ENCODE measurements at regions not wholly inside any gene's neighbourhood (a gene's known extent, or its start where the extent isn't known, plus 50 kb on each side); places are given as distances from the start of the nearest gene placed in this dataset.
"Not testable (repeated sequence)": the region's sequence is repeated elsewhere in the genome, so short reads cannot be mapped to it uniquely, and the experiment has no call there.

DNA sequence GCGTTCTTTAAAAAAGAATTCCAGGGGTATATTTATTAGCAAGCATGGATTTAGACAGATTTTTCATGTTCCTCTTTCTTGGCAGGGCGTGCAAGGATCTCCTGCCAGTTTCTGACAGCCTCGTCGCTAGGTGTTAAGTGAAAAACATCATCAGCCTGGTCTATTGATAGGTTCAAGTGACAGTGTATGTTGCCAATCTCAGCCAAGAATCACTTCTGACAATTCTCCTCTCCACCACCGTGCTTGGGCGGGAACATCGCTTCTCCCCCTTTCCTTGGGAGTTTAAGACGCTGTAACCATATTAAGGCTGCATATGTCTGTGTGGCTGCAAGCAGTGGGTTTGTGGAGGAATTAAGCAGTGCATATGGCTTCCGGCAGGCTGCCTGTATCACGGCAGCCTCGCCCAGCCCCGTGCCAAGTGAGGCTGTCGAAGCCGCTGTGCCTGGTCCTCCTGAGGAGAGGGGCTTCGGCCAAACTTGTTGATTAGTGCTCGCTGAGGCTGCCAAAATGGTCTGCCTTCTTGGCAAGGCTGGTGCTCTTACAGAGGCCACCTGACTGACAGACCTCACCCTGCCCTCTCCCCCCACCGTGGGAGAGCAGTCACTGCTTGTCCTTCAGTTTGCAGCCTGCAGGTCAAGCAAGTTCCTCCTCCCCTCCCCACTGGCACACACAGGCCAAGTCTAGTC is 132.2 kb upstream of the MPHOSPH6 start:
- H3K36me3 Mint-ChIP-seq (ENCODE audit: low read depth) = no peaks in the 10 kb centered on the region
- no peak overlapping the region for H3K4me3 Mint-ChIP-seq
- no peaks in the 10 kb centered on the region for H3K9me3 Mint-ChIP-seq
- H3K27ac Mint-ChIP-seq = no peak overlapping the region
- peaks cover 1% of the 10 kb centered on the region for H3K27me3 Mint-ChIP-seq
- H3K4me1 Mint-ChIP-seq (ENCODE audit: low read depth) = no peaks in the 10 kb centered on the region
- intact Hi-C loops (cut with micrococcal nuclease) = no loop called here

DNA sequence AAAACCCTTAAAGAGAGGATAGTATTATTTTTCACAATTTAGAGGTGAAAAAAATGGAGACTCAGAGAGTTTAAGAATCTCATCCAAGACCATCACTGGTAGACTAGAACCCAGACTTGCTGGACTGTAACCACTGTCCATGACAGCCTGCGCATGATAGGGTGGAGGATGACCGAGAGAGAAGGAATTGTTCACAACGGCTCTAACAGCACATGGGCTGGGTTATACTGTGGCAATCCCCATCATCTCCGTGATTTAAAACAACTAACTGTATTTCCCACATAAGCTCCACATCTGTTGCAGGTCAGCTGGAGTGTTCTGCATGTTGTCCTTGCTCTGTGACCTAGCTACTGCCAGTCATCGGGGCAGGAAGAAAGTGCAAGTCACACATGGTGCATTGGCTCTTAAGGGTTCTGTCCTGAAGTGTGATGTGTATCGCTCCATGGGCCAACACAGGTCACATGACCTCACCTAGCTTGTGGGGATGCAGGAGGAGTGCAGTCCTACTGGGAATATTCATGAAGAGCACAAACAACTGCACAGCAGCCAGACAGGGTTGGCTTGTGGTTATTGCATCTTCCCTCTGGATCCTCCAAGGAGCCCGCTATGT is 131.2 kb upstream of the MPHOSPH6 start:
- H3K36me3 Mint-ChIP-seq (ENCODE audit: low read depth) = no peaks in the 10 kb centered on the region
- no peak overlapping the region for H3K27ac Mint-ChIP-seq
- intact Hi-C loops (cut with micrococcal nuclease) = no loop called here
- H3K27me3 Mint-ChIP-seq = peaks cover 1% of the 10 kb centered on the region
- no peak overlapping the region for H3K4me3 Mint-ChIP-seq
- no peaks in the 10 kb centered on the region for H3K4me1 Mint-ChIP-seq (ENCODE audit: low read depth)
- H3K9me3 Mint-ChIP-seq = no peaks in the 10 kb centered on the region

- no peak overlapping the region for H3K27ac Mint-ChIP-seq
- no peaks in the 10 kb centered on the region for H3K9me3 Mint-ChIP-seq
- no peaks in the 10 kb centered on the region for H3K36me3 Mint-ChIP-seq (ENCODE audit: low read depth)
- peaks cover 1% of the 10 kb centered on the region for H3K27me3 Mint-ChIP-seq
- no peak overlapping the region for H3K4me3 Mint-ChIP-seq
- H3K4me1 Mint-ChIP-seq (ENCODE audit: low read depth) = no peaks in the 10 kb centered on the region
- intact Hi-C loops (cut with micrococcal nuclease) = no loop called here
These were observed 130.4 kb upstream of the MPHOSPH6 start for GRCh38 chr16:82300374-82300951.

DNA sequence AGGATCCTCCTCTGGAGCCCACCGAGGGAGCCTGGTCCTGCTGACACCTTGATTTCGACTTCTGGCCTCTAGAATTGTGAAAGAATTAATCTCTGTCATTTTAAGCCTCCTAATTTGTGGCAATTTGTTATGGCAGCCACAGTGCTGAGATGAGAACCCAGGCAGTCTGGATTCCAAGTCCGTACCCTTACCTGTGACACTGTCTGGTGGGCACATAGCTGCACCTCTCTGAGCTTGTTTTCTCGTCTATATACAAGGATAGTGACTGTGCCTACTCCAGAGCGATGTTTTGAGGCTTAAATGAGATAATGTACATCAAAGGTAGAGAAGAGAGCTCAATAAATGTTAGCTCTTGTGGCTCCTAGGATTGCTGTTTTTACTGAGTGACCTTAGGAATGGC is 128.4 kb upstream of the MPHOSPH6 start:
- Mint-ChIP-seq H3K4me3 (no peak overlapping the region), H3K4me1 (ENCODE audit: low read depth) (no peaks in the 10 kb centered on the region), H3K27ac (no peak overlapping the region), H3K27me3 (peaks cover 3% of the 10 kb centered on the region), H3K9me3 (no peaks in the 10 kb centered on the region), H3K36me3 (ENCODE audit: low read depth) (no peaks in the 10 kb centered on the region)
- intact Hi-C loops (cut with micrococcal nuclease) = no loop called here

DNA sequence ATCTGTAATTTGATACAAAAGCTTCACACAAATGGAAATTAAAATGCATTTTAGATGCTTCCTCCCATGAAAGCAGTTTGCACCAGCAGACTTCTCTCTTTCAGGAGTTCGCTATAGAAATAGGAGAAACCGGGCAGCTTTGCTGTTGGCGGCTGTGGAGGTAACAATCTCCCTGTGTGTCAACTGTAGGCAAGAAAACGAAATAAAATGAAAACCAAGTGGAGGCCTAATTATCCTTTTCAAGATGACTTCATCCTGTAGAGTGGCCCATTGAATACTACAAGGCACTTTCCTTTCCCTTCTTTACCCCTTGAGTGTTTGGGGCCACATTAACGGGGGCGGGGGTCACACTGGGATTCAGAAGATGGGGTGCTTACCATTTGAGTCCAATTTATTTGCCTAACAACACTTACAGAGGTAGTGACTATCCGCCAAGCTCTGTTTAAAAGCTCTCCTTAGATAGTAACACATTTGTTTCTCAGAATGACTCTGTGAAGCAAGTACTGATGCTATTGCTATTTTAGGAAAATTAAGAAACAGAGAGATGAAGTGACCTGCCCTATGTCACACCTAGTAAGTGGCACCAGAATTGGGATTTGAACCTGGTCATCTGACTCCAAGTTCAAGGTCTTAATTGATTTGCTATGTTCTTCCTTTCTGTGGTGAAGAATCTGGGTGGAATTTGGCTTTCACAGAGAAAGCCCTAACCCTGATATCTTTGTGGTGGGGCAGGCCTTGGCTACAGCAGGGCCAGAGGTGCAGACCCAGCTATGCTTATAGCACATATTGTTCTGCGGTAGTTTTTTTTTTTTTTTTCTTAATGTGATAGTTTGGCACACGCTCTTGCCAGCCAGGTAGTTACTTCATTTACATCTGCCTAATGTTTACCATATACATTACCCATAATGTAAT is 125.5 kb upstream of the MPHOSPH6 start:
- Mint-ChIP-seq H3K27me3 (peaks cover 7% of the 10 kb centered on the region), H3K9me3 (no peaks in the 10 kb centered on the region), H3K36me3 (ENCODE audit: low read depth) (no peaks in the 10 kb centered on the region), H3K27ac (no peak overlapping the region), H3K4me3 (no peak overlapping the region), H3K4me1 (ENCODE audit: low read depth) (no peaks in the 10 kb centered on the region)
- intact Hi-C loops (cut with micrococcal nuclease) = no loop called here

DNA sequence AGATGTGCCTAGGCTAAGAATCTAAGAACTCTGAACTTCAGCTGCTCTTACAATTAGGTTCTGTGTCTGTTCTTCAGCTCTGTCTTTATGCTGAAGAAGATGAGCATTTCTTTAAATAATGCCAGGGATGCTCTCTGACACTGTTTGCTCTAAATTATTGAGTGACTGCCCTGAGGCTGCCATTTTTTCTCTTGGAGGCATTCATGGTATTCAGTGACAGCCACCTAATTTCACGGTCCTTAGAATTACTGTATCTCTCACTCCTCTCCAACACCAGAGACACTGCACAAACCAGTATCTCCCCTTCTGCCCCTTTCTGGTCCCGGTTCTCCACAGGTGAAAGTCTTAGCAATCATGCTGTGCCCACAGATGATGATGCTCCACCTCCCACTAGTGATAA is 123.6 kb upstream of the MPHOSPH6 start:
- Mint-ChIP-seq H3K4me1 (ENCODE audit: low read depth) (no peaks in the 10 kb centered on the region), H3K36me3 (ENCODE audit: low read depth) (no peaks in the 10 kb centered on the region), H3K27ac (no peak overlapping the region), H3K4me3 (no peak overlapping the region), H3K9me3 (no peaks in the 10 kb centered on the region), H3K27me3 (peaks cover 9% of the 10 kb centered on the region)
- intact Hi-C loops (cut with micrococcal nuclease) = no loop called here

DNA sequence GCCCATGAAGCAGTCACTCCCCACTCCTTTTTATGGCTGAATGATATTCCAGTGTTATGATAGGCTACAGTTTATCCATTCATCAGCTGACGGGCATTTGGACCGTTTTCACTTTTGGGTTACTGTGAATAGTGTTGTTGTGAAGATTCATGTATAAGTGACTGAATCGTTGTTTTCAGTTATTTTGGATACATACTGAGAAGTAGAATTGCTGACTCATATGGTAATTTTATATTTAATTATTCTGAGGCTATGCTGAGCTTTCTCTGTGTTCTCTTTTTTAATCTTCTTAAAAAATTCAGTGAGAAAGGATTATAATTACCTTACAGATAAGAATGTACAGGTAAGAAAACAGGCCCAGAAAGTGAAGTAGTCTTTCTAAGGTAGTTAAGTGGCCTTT is 117.9 kb upstream of the MPHOSPH6 start:
- Mint-ChIP-seq H3K27me3 (peaks cover 3% of the 10 kb centered on the region), H3K4me1 (ENCODE audit: low read depth) (peaks cover 4% of the 10 kb centered on the region), H3K9me3 (no peaks in the 10 kb centered on the region)

DNA sequence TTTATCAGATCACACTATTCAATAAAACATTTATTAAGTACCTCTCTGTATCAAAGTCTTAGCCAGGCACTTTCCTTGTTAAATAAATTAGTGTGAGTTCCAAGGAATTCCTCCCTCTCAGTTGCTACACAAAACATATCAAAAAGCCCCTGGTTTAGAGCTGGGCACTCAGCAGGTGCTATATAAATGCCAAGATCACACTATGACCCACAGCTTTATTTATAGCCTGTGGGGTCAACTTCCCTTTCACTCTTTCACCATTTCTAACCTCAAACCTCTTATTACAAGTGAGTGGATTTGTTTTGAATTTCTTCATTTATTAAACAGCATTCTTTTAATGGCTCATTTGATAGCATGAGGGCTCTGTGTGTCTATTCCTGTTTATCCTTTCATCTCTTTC is 112.6 kb upstream of the MPHOSPH6 start:
- Mint-ChIP-seq H3K36me3 (ENCODE audit: low read depth) (no peaks in the 10 kb centered on the region), H3K4me3 (no peak overlapping the region), H3K27ac (no peak overlapping the region), H3K9me3 (no peaks in the 10 kb centered on the region), H3K4me1 (ENCODE audit: low read depth) (peaks cover 12% of the 10 kb centered on the region), H3K27me3 (no peaks in the 10 kb centered on the region)
- intact Hi-C loops (cut with micrococcal nuclease) = no loop called here

More for the DNA sequence above, 117.9 kb upstream of the MPHOSPH6 start:
- intact Hi-C loops (cut with micrococcal nuclease) = no loop called here
- no peaks in the 10 kb centered on the region for H3K36me3 Mint-ChIP-seq (ENCODE audit: low read depth)
- H3K27ac Mint-ChIP-seq = no peak overlapping the region
- H3K4me3 Mint-ChIP-seq = no peak overlapping the region

GRCh38 chr16:82281544-82281943 is 111.5 kb upstream of the MPHOSPH6 start:
- intact Hi-C loops (cut with micrococcal nuclease) = no loop called here
- no peaks in the 10 kb centered on the region for H3K36me3 Mint-ChIP-seq (ENCODE audit: low read depth)
- H3K4me1 Mint-ChIP-seq (ENCODE audit: low read depth) = peaks cover 12% of the 10 kb centered on the region
- H3K27ac Mint-ChIP-seq = no peak overlapping the region
- H3K4me3 Mint-ChIP-seq = no peak overlapping the region
- H3K9me3 Mint-ChIP-seq = no peaks in the 10 kb centered on the region
- peaks cover 2% of the 10 kb centered on the region for H3K27me3 Mint-ChIP-seq

- Mint-ChIP-seq H3K9me3 (no peaks in the 10 kb centered on the region), H3K27me3 (peaks cover 2% of the 10 kb centered on the region), H3K36me3 (ENCODE audit: low read depth) (no peaks in the 10 kb centered on the region), H3K4me1 (ENCODE audit: low read depth) (peaks cover 12% of the 10 kb centered on the region), H3K4me3 (no peak overlapping the region), H3K27ac (no peak overlapping the region)
- intact Hi-C loops (cut with micrococcal nuclease) = no loop called here
These were observed 110.8 kb upstream of the MPHOSPH6 start for GRCh38 chr16:82280867-82281266.

DNA sequence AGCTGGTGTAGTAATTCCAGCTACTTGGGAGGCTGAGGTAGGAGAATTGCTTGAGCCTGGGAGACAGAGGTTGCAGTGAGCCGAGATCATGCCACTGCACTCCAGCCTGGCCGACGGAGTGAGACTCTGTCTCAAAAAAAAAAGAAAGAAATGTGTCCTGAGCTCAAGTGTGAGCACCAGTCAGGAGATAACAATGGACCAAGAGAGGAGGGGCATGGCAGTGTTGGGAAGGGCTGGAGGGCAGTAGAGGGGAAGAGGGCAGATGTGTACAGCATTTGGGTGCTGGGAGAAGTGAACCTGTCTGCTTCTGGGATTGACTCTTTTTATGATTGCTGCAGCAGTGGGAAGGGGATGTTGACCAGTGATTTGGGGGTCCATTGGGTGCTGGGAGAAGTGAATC is 105.3 kb upstream of the MPHOSPH6 start:
- H3K36me3 Mint-ChIP-seq (ENCODE audit: low read depth); H3K9me3 Mint-ChIP-seq; H3K4me1 Mint-ChIP-seq (ENCODE audit: low read depth); intact Hi-C loops (cut with micrococcal nuclease); H3K27me3 Mint-ChIP-seq; H3K4me3 Mint-ChIP-seq; H3K27ac Mint-ChIP-seq: not testable (repeated sequence)

- H3K4me1 Mint-ChIP-seq (ENCODE audit: low read depth) = peaks cover 6% of the 10 kb centered on the region
- H3K27ac Mint-ChIP-seq = no peak overlapping the region
- H3K4me3 Mint-ChIP-seq = no peak overlapping the region
- H3K27me3 Mint-ChIP-seq = peaks cover 4% of the 10 kb centered on the region
- H3K36me3 Mint-ChIP-seq (ENCODE audit: low read depth) = no peaks in the 10 kb centered on the region
- H3K9me3 Mint-ChIP-seq = peaks cover 11% of the 10 kb centered on the region
- intact Hi-C loops (cut with micrococcal nuclease) = no loop called here
These were observed 101.6 kb upstream of the MPHOSPH6 start for GRCh38 chr16:82271636-82272035.

DNA sequence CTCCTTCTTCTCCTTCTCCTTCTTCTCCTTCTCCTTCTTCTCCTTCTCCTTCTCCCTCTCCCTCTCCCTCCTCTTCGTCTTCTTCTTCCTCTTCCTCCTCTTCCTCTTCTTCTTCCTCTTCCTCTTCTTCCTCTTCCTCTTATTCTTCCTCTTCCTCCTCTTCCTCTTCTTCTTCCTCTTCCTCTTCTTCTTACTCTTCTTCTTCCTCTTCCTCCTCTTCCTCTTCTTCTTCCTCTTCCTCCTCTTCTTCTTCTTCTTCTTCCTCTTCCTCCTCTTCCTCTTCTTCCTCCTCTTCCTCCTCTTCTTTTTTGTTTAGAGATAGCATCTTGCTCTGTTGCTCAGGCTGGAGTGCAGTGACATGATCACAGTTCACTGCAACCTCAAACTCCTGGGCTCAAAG is 97.7 kb upstream of the MPHOSPH6 start:
- Mint-ChIP-seq H3K9me3 (peaks cover 11% of the 10 kb centered on the region), H3K27ac (peak overlapping the region; percentile 61), H3K4me1 (ENCODE audit: low read depth) (peaks cover 17% of the 10 kb centered on the region)
- H3K36me3 Mint-ChIP-seq (ENCODE audit: low read depth); intact Hi-C loops (cut with micrococcal nuclease); H3K4me3 Mint-ChIP-seq; H3K27me3 Mint-ChIP-seq: not testable (repeated sequence)

GRCh38 chr16:82265809-82266208 is 95.8 kb upstream of the MPHOSPH6 start:
- peak overlapping the region; percentile 10 for H3K27ac Mint-ChIP-seq
- no peaks in the 10 kb centered on the region for H3K36me3 Mint-ChIP-seq (ENCODE audit: low read depth)
- H3K27me3 Mint-ChIP-seq = peaks cover 11% of the 10 kb centered on the region
- no peak overlapping the region for H3K4me3 Mint-ChIP-seq
- peaks cover 17% of the 10 kb centered on the region for H3K4me1 Mint-ChIP-seq (ENCODE audit: low read depth)
- intact Hi-C loops (cut with micrococcal nuclease) = no loop called here
- H3K9me3 Mint-ChIP-seq = peaks cover 11% of the 10 kb centered on the region
